ENCODE measurements at regions not wholly inside any gene's neighbourhood (a gene's known extent, or its start where the extent isn't known, plus 50 kb on each side); places are given as distances from the start of the nearest gene placed in this dataset.

- CTCF ChIA-PET = no interaction called here
- Mint-ChIP-seq H3K9me3 (peaks cover 0 to 3% (median 1%) of the 10 kb centered on the region in 11 donors), H3K4me1 (no peaks in the 10 kb centered on the region), H3K4me3 (no peak overlapping the region), H3K36me3 (peaks cover 0 to 3% (median 0%) of the 10 kb centered on the region in 5 donors), H3K27ac (no peak overlapping the region), H3K27me3 (peaks cover 71 to 81% (median 77%) of the 10 kb centered on the region in 5 donors)
- no peaks in the 10 kb centered on the region for H3K9me3 ChIP-seq (ENCODE audit: control insufficient read depth in 2 of 3, low read length in 3 of 3)
- H3K36me3 ChIP-seq (ENCODE audit: control insufficient read depth in 2 of 3, insufficient read depth in 3 of 3, low read length in 3 of 3) = no peaks in the 10 kb centered on the region
- no peak overlapping the region for H3K4me3 ChIP-seq (ENCODE audit: low read length)
- DNase-seq (no peak), ATAC-seq (no peak)
- no peak overlapping the region for H3K27ac ChIP-seq (ENCODE audit: low read depth, low read length)
- intact Hi-C loops (cut with micrococcal nuclease) = no loop called here
- POLR2A ChIA-PET = interaction anchor here (0.6 kb wide), 1 partner anchor 48 kb away, joined by 4 read pairs; no protein-coding TSS in a partner anchor
- peaks cover 0 to 6% of the 10 kb centered on the region in 2 donors for H3K27me3 ChIP-seq (ENCODE audit: control insufficient read depth in 2 of 2, insufficient read depth in 2 of 2, low read length in 2 of 2)
- no peaks in the 10 kb centered on the region for H3K4me1 ChIP-seq (ENCODE audit: control insufficient read depth in 2 of 2, insufficient read depth in 2 of 2, low read length in 2 of 2)
Measured at GRCh38 chr5:138702166-138703077, 50.8 kb upstream of the CTNNA1 start.

GRCh38 chr5:138701678-138702077 is 51.5 kb upstream of the CTNNA1 start:
- ATAC-seq (no peak), DNase-seq (no peak)
- no peak overlapping the region for H3K4me3 Mint-ChIP-seq
- intact Hi-C loops (cut with micrococcal nuclease) = no loop called here
- H3K27ac ChIP-seq (ENCODE audit: low read depth, low read length) = no peak overlapping the region
- H3K27me3 Mint-ChIP-seq = peaks cover 68 to 78% (median 75%) of the 10 kb centered on the region in 5 donors
- H3K9me3 ChIP-seq (ENCODE audit: control insufficient read depth in 2 of 3, low read length in 3 of 3) = no peaks in the 10 kb centered on the region
- ChIA-PET CTCF (no interaction called here), POLR2A (no interaction called here)
- H3K4me3 ChIP-seq (ENCODE audit: low read length) = no peak overlapping the region
- H3K4me1 Mint-ChIP-seq = no peaks in the 10 kb centered on the region
- no peak overlapping the region for H3K27ac Mint-ChIP-seq
- no peaks in the 10 kb centered on the region for H3K36me3 ChIP-seq (ENCODE audit: control insufficient read depth in 2 of 3, insufficient read depth in 3 of 3, low read length in 3 of 3)
- no peaks in the 10 kb centered on the region for H3K4me1 ChIP-seq (ENCODE audit: control insufficient read depth in 2 of 2, insufficient read depth in 2 of 2, low read length in 2 of 2)
- no peaks in the 10 kb centered on the region for H3K27me3 ChIP-seq (ENCODE audit: control insufficient read depth in 2 of 2, insufficient read depth in 2 of 2, low read length in 2 of 2)
- peaks cover 0 to 3% (median 0%) of the 10 kb centered on the region in 5 donors for H3K36me3 Mint-ChIP-seq
- H3K9me3 Mint-ChIP-seq = peaks cover 0 to 3% (median 1%) of the 10 kb centered on the region in 11 donors

- Histone ChIP-seq H3K4me3 (ENCODE audit: low read length) (no peak overlapping the region), H3K4me1 (ENCODE audit: control insufficient read depth in 2 of 2, insufficient read depth in 2 of 2, low read length in 2 of 2) (no peaks in the 10 kb centered on the region), H3K9me3 (ENCODE audit: control insufficient read depth in 2 of 3, low read length in 3 of 3) (no peaks in the 10 kb centered on the region), H3K27ac (ENCODE audit: low read depth, low read length) (no peak overlapping the region), H3K36me3 (ENCODE audit: control insufficient read depth in 2 of 3, insufficient read depth in 3 of 3, low read length in 3 of 3) (no peaks in the 10 kb centered on the region), H3K27me3 (ENCODE audit: control insufficient read depth in 2 of 2, insufficient read depth in 2 of 2, low read length in 2 of 2) (no peaks in the 10 kb centered on the region)
- DNase-seq = no peak
- Mint-ChIP-seq H3K36me3 (peaks cover 0 to 3% (median 0%) of the 10 kb centered on the region in 5 donors), H3K4me1 (no peaks in the 10 kb centered on the region), H3K4me3 (no peak overlapping the region), H3K9me3 (peaks cover 0 to 3% (median 1%) of the 10 kb centered on the region in 11 donors), H3K27ac (no peak overlapping the region), H3K27me3 (peaks cover 64 to 78% (median 68%) of the 10 kb centered on the region in 5 donors)
- no peak for ATAC-seq
- POLR2A ChIA-PET = no interaction called here
- CTCF ChIA-PET = no interaction called here
- intact Hi-C loops (cut with micrococcal nuclease) = no loop called here
Measured at GRCh38 chr5:138700581-138701362, 52.5 kb upstream of the CTNNA1 start.

GRCh38 chr5:138699482-138699881 is 53.7 kb upstream of the CTNNA1 start:
- H3K36me3 Mint-ChIP-seq = peaks cover 0 to 3% (median 0%) of the 10 kb centered on the region in 5 donors
- H3K4me3 ChIP-seq (ENCODE audit: low read length) = no peak overlapping the region
- no peaks in the 10 kb centered on the region for H3K27me3 ChIP-seq (ENCODE audit: control insufficient read depth in 2 of 2, insufficient read depth in 2 of 2, low read length in 2 of 2)
- H3K4me1 Mint-ChIP-seq = no peaks in the 10 kb centered on the region
- DNase-seq (no peak), ATAC-seq (no peak)
- H3K27ac Mint-ChIP-seq = no peak overlapping the region
- peaks cover 61 to 74% (median 63%) of the 10 kb centered on the region in 5 donors for H3K27me3 Mint-ChIP-seq
- H3K9me3 Mint-ChIP-seq = peaks cover 0 to 3% (median 1%) of the 10 kb centered on the region in 11 donors
- H3K4me3 Mint-ChIP-seq = no peak overlapping the region
- CTCF ChIA-PET = no interaction called here
- no peak overlapping the region for H3K27ac ChIP-seq (ENCODE audit: low read depth, low read length)
- intact Hi-C loops (cut with micrococcal nuclease) = no loop called here
- POLR2A ChIA-PET = no interaction called here
- no peaks in the 10 kb centered on the region for H3K36me3 ChIP-seq (ENCODE audit: control insufficient read depth in 2 of 3, insufficient read depth in 3 of 3, low read length in 3 of 3)
- H3K4me1 ChIP-seq (ENCODE audit: control insufficient read depth in 2 of 2, insufficient read depth in 2 of 2, low read length in 2 of 2) = no peaks in the 10 kb centered on the region
- H3K9me3 ChIP-seq (ENCODE audit: control insufficient read depth in 2 of 3, low read length in 3 of 3) = no peaks in the 10 kb centered on the region

GRCh38 chr5:138698713-138699112 is 54.5 kb upstream of the CTNNA1 start:
- ChIA-PET POLR2A (no interaction called here), CTCF (no interaction called here)
- no peaks in the 10 kb centered on the region for H3K4me1 ChIP-seq (ENCODE audit: control insufficient read depth in 2 of 2, insufficient read depth in 2 of 2, low read length in 2 of 2)
- ATAC-seq (no peak), DNase-seq (no peak)
- H3K36me3 Mint-ChIP-seq = peaks cover 0 to 3% (median 0%) of the 10 kb centered on the region in 5 donors
- H3K27me3 ChIP-seq (ENCODE audit: control insufficient read depth in 2 of 2, insufficient read depth in 2 of 2, low read length in 2 of 2) = no peaks in the 10 kb centered on the region
- H3K9me3 ChIP-seq (ENCODE audit: control insufficient read depth in 2 of 3, low read length in 3 of 3) = no peaks in the 10 kb centered on the region
- H3K4me3 ChIP-seq (ENCODE audit: low read length) = no peak overlapping the region
- H3K9me3 Mint-ChIP-seq = peaks cover 0 to 3% (median 1%) of the 10 kb centered on the region in 11 donors
- H3K27ac Mint-ChIP-seq = no peak overlapping the region
- H3K27ac ChIP-seq (ENCODE audit: low read depth, low read length) = no peak overlapping the region
- peaks cover 64 to 79% (median 70%) of the 10 kb centered on the region in 5 donors for H3K27me3 Mint-ChIP-seq
- no peaks in the 10 kb centered on the region for H3K36me3 ChIP-seq (ENCODE audit: control insufficient read depth in 2 of 3, insufficient read depth in 3 of 3, low read length in 3 of 3)
- no peaks in the 10 kb centered on the region for H3K4me1 Mint-ChIP-seq
- H3K4me3 Mint-ChIP-seq = no peak overlapping the region
- intact Hi-C loops (cut with micrococcal nuclease) = no loop called here

- Mint-ChIP-seq H3K4me1 (no peaks in the 10 kb centered on the region), H3K27me3 (peaks cover 61 to 79% (median 69%) of the 10 kb centered on the region in 5 donors)
- CTCF ChIA-PET = no interaction called here
Measured at GRCh38 chr5:138697720-138698360, 55.4 kb upstream of the CTNNA1 start.

More at GRCh38 chr5:138697720-138698360, 55.4 kb upstream of the CTNNA1 start:
- ATAC-seq (no peak), DNase-seq (no peak)
- Histone ChIP-seq H3K9me3 (ENCODE audit: control insufficient read depth in 2 of 3, low read length in 3 of 3) (no peaks in the 10 kb centered on the region), H3K27me3 (ENCODE audit: control insufficient read depth in 2 of 2, insufficient read depth in 2 of 2, low read length in 2 of 2) (no peaks in the 10 kb centered on the region), H3K27ac (ENCODE audit: low read depth, low read length) (no peak overlapping the region), H3K4me3 (ENCODE audit: low read length) (no peak overlapping the region), H3K36me3 (ENCODE audit: control insufficient read depth in 2 of 3, insufficient read depth in 3 of 3, low read length in 3 of 3) (no peaks in the 10 kb centered on the region), H3K4me1 (ENCODE audit: control insufficient read depth in 2 of 2, insufficient read depth in 2 of 2, low read length in 2 of 2) (no peaks in the 10 kb centered on the region)
- peaks cover 0 to 3% (median 0%) of the 10 kb centered on the region in 5 donors for H3K36me3 Mint-ChIP-seq
- POLR2A ChIA-PET = interaction anchor here (0.6 kb wide), 1 partner anchor 74 kb away, joined by 3 read pairs; no protein-coding TSS in a partner anchor
- intact Hi-C loops (cut with micrococcal nuclease) = no loop called here
- no peak overlapping the region for H3K4me3 Mint-ChIP-seq
- peaks cover 0 to 3% (median 1%) of the 10 kb centered on the region in 11 donors for H3K9me3 Mint-ChIP-seq
- no peak overlapping the region for H3K27ac Mint-ChIP-seq
